ENCODE measurements at regions not wholly inside any gene's neighbourhood (a gene's known extent, or its start where the extent isn't known, plus 50 kb on each side); places are given as distances from the start of the nearest gene placed in this dataset.

DNA sequence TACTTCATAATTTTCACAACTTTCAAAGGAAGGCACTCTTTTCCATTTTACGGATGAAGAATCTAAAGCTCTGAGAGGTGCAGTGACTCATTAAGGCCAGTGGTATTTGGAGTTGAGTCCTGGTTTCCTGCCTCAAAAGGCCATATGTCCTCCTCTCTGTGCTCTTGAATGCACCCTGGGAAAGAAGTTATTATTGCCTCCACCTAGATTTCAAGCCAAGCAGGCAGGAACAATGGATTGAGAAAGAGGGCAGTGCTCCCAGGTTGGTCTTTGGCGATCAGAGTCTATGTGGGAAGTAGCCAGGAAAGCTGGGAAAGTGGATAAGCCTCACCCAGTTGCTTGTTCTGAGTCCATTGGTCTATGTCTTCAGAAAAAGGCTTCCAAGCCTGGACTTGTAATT lies 165.0 kb downstream of the MAFB start:
- TF ChIP-seq, protein P1, sequence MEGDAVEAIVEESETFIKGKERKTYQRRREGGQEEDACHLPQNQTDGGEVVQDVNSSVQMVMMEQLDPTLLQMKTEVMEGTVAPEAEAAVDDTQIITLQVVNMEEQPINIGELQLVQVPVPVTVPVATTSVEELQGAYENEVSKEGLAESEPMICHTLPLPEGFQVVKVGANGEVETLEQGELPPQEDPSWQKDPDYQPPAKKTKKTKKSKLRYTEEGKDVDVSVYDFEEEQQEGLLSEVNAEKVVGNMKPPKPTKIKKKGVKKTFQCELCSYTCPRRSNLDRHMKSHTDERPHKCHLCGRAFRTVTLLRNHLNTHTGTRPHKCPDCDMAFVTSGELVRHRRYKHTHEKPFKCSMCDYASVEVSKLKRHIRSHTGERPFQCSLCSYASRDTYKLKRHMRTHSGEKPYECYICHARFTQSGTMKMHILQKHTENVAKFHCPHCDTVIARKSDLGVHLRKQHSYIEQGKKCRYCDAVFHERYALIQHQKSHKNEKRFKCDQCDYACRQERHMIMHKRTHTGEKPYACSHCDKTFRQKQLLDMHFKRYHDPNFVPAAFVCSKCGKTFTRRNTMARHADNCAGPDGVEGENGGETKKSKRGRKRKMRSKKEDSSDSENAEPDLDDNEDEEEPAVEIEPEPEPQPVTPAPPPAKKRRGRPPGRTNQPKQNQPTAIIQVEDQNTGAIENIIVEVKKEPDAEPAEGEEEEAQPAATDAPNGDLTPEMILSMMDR (IDR thresholded peaks at IDR 0.05; ENCODE audit: low read depth, low read length) = no peak
- no peak for TF ChIP-seq EZH2phosphoT487 (IDR thresholded peaks at IDR 0.05; ENCODE audit: low read depth)
